Calu3 (cell line): ENCODE measurements at regions not wholly inside any gene's neighbourhood (a gene's known extent, or its start where the extent isn't known, plus 50 kb on each side); places are given as distances from the start of the nearest gene placed in this dataset.

Experiments
- BruUV-seq: library from RNA; stranded (reverse); fragments of 400-500 nt; replicated peaks from 2 replicates; lab custom pipeline; 2021; lab: Mats Ljungman, UMichigan
- CTCF ChIA-PET: fragments of 300-600 bp; sonication (Branson Sonifier 250); formaldehyde crosslinking; loops from one replicate; lab custom pipeline; 2022; ENCODE audit warnings: antibody characterized with exemption; lab: Charles Lee
- DNase-seq: peaks from one replicate; pipeline ENCODE4 v3.0.0; 2022
- H3K27ac Mint-ChIP-seq: one replicate; pipeline ENCODE4 v1.8.0; 2022; ENCODE audit warnings: mixed read lengths; ENCODE audit not compliant: unreplicated experiment
- H3K27me3 Mint-ChIP-seq: one replicate; pipeline ENCODE4 v1.8.0; 2022; ENCODE audit warnings: mixed read lengths; ENCODE audit not compliant: unreplicated experiment
- H3K36me3 Mint-ChIP-seq: one replicate; pipeline ENCODE4 v1.8.0; 2022; ENCODE audit warnings: mild to moderate bottlenecking, moderate library complexity, mixed read lengths; ENCODE audit not compliant: insufficient read depth, unreplicated experiment
- H3K4me1 Mint-ChIP-seq: one replicate; pipeline ENCODE4 v1.8.0; 2022; ENCODE audit warnings: mild to moderate bottlenecking, low read depth, mixed read lengths; ENCODE audit not compliant: unreplicated experiment
- H3K4me3 Mint-ChIP-seq: one replicate; pipeline ENCODE4 v1.8.0; 2022; ENCODE audit warnings: mild to moderate bottlenecking, low read depth, moderate library complexity, mixed read lengths; ENCODE audit not compliant: unreplicated experiment
- H3K9me3 Mint-ChIP-seq: one replicate; pipeline ENCODE4 v1.8.0; 2022; ENCODE audit warnings: low read depth, mixed read lengths; ENCODE audit not compliant: unreplicated experiment
- intact Hi-C: fragments of 100-400 bp; cut with micrococcal nuclease; formaldehyde crosslinking; loops from one replicate; pipeline ENCODE4 v1.10.0; 2022; ENCODE audit not compliant: unreplicated experiment
- TF ChIP-seq, protein P1 (sequence below): fragments of 200-600 bp; IDR thresholded peaks from one replicate; pipeline ENCODE4 v1.8.0; 2022; ENCODE audit warnings: antibody characterized with exemption; ENCODE audit not compliant: unreplicated experiment

DNA sequence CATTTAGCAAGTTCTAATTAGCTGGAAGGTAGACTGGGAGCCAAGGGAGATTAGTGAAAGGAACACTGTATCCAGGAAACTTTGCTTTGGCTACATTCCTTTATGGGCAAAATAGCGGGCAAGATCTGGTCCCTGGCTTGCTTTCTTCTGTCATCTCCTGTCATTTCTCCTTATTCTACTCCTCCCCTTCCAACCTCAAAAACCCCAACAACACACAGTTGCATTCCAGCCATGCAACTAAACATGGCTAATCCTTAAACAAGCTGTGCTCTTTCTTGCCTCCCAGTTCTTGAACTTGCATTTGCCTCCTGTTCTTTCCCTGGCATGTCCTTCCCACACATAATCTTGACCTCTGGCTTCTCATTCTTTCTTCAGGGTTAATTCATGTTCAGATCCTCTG, 59.5 kb upstream of the CDCA7L start:
- DNase-seq, result no peak
- intact Hi-C loops, result no loop called here
- CTCF ChIA-PET, result no interaction called here

DNA sequence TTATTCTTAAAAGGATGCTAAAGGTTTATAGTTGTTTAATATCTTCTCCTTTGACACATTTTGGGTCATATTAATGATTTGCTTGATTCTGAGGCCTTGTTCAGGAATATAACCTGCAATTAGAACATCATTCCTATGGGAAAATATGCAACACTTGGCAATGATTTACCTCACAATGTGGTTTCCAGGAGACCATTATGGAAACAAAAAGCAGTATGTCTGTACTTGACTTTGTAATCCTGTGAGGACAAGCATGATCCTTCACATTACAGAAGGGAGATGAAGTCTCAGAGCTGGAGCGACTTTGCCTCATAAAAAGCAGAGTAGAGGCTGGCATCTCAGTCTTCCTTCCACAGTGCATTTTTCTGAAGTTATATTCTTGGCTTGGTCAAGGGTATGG, 57.0 kb upstream of the CDCA7L start:
- CTCF ChIA-PET, result no interaction called here
- TF ChIP-seq, protein P1, sequence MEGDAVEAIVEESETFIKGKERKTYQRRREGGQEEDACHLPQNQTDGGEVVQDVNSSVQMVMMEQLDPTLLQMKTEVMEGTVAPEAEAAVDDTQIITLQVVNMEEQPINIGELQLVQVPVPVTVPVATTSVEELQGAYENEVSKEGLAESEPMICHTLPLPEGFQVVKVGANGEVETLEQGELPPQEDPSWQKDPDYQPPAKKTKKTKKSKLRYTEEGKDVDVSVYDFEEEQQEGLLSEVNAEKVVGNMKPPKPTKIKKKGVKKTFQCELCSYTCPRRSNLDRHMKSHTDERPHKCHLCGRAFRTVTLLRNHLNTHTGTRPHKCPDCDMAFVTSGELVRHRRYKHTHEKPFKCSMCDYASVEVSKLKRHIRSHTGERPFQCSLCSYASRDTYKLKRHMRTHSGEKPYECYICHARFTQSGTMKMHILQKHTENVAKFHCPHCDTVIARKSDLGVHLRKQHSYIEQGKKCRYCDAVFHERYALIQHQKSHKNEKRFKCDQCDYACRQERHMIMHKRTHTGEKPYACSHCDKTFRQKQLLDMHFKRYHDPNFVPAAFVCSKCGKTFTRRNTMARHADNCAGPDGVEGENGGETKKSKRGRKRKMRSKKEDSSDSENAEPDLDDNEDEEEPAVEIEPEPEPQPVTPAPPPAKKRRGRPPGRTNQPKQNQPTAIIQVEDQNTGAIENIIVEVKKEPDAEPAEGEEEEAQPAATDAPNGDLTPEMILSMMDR, result no peak
- Mint-ChIP-seq H3K9me3 (no peaks in the 10 kb centered on the region), H3K36me3 (no peaks in the 10 kb centered on the region), H3K27me3 (peaks cover 45% of the 10 kb centered on the region), H3K27ac (no peak overlapping the region), H3K4me1 (no peaks in the 10 kb centered on the region), H3K4me3 (no peak overlapping the region)
- intact Hi-C loops, result loop anchor here (5.0 kb wide), 5 partner anchors 80 to 1225 kb away; partner anchors contain the start of gene STEAP1B
- no peak for DNase-seq
- BruUV-seq, result no TSS peak

More for the DNA sequence above, 59.5 kb upstream of the CDCA7L start:
- no TSS peak for BruUV-seq
- TF ChIP-seq, protein P1, result no peak
- H3K27me3 Mint-ChIP-seq, result peaks cover 70% of the 10 kb centered on the region
- H3K27ac Mint-ChIP-seq, result no peak overlapping the region
- H3K4me1 Mint-ChIP-seq, result no peaks in the 10 kb centered on the region
- no peak overlapping the region for H3K4me3 Mint-ChIP-seq
- no peaks in the 10 kb centered on the region for H3K36me3 Mint-ChIP-seq
- H3K9me3 Mint-ChIP-seq, result no peaks in the 10 kb centered on the region

DNA sequence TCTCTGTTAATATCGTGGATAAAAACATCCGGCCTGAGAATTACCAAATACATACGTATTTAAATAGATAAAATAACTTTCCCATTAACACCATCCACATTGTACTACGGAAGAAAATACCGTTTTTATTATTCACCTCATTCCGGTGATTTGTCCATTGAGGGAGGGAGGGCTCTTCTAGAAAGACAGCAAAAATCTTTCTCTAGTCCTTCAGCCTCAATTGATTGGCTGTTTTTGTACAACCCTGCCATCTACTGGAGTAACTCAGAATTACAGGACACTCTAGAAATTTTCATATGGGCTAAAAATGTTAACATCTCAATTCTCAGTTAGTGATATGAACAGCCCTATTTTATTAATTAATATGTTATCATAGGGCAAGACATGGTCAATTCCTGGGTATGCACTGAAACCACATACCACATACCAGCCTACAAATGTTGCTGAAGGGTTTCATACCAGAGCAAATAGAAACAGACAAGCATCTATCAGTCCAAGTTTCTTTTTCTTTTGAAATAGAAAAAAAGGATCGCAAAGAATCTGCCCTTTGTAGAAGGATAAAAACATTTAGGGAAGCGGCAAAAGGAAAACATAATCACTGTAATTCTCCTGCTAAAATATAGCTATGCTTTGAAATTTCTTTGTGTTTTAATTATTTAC, 55.8 kb upstream of the CDCA7L start:
- Mint-ChIP-seq H3K4me1 (peaks cover 5% of the 10 kb centered on the region), H3K27me3 (peaks cover 33% of the 10 kb centered on the region), H3K9me3 (no peaks in the 10 kb centered on the region), H3K4me3 (no peak overlapping the region), H3K27ac (no peak overlapping the region), H3K36me3 (no peaks in the 10 kb centered on the region)
- no TSS peak for BruUV-seq
- TF ChIP-seq, protein P1, result peak; percentile 83
- intact Hi-C loops, result loop anchor here (1.0 to 5.0 kb wide), 7 partner anchors 56 to 1224 kb away; partner anchors contain the start of genes CDCA7L and STEAP1B
- CTCF ChIA-PET, result interaction anchor here (0.7 to 1.6 kb wide), 5 partner anchors 56 to 234 kb away, joined by 5 to 9 read pairs (median 5); partner anchors contain the start of gene CDCA7L
- DNase-seq, result peak; percentile 69

DNA sequence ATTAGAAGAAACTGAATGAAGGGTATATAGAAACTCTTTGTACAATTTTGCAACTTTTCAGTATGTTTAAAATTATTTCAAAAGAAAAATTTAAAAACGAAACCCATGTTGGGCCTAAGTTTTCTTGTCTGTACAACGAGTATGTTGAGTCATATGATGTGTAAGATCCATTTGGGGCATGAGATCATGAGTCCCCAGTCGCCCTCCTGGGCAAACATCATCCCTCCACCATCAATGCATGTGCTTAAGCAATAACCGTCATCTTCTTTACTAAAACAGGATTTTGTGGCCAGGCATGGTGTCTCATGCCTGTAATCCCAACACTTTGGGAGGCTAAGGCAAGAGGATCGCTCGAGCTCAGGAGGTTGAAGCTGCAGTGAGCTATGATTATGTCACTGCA, 54.2 kb upstream of the CDCA7L start:
- Mint-ChIP-seq H3K27ac (no peak overlapping the region), H3K4me3 (no peak overlapping the region), H3K9me3 (no peaks in the 10 kb centered on the region), H3K4me1 (peaks cover 8% of the 10 kb centered on the region), H3K27me3 (peaks cover 17% of the 10 kb centered on the region), H3K36me3 (no peaks in the 10 kb centered on the region)
- intact Hi-C loops, result loop anchor here (5.0 kb wide), 5 partner anchors 78 to 1223 kb away; partner anchors contain the start of gene STEAP1B
- CTCF ChIA-PET, result interaction anchor here (0.6 kb wide), 1 partner anchor 167 kb away, joined by 4 read pairs; no protein-coding TSS in a partner anchor
- DNase-seq, result no peak
- BruUV-seq, result no TSS peak
- TF ChIP-seq, protein P1, result no peak
